H9 (cell line): ENCODE measurements at regions not wholly inside any gene's neighbourhood (a gene's known extent, or its start where the extent isn't known, plus 50 kb on each side); places are given as distances from the start of the nearest gene placed in this dataset.

Experiments used
- DNase-seq: peaks from one replicate; pipeline ENCODE4 v3.0.0-alpha.2; 2017
- H2AFZ ChIP-seq: one replicate; pipeline ENCODE4 v1.6.1; 2013; ENCODE audit warnings: mild to moderate bottlenecking, low read length, control low read depth, moderate library complexity
- H2AK5ac ChIP-seq: 2 replicates; pipeline ENCODE4 v1.6.1; 2013; ENCODE audit warnings: low read length, control low read depth, mixed read lengths; ENCODE audit not compliant: insufficient read length
- H2BK120ac ChIP-seq: one replicate; pipeline ENCODE4 v1.6.1; 2013; ENCODE audit warnings: low read depth, mild to moderate bottlenecking, low read length, control low read depth, inconsistent platforms; ENCODE audit not compliant: poor library complexity, severe bottlenecking
- H2BK12ac ChIP-seq: 2 replicates; pipeline ENCODE4 v1.6.1; 2013; ENCODE audit warnings: low read length, control low read depth, mixed read lengths, low read depth; ENCODE audit not compliant: insufficient read length
- H2BK15ac ChIP-seq: 2 replicates; pipeline ENCODE4 v1.6.1; 2013; ENCODE audit warnings: low read depth, low read length, control low read depth
- H2BK20ac ChIP-seq: one replicate; pipeline ENCODE4 v1.6.1; 2013; ENCODE audit warnings: low read depth, mild to moderate bottlenecking, low read length, control low read depth, inconsistent platforms; ENCODE audit not compliant: poor library complexity, severe bottlenecking
- H2BK5ac ChIP-seq: 2 replicates; pipeline ENCODE4 v1.6.1; 2013; ENCODE audit warnings: low read length, control low read depth, mixed read lengths; ENCODE audit not compliant: insufficient read length
- H3K14ac ChIP-seq: 2 replicates; pipeline ENCODE4 v1.6.1; 2013; ENCODE audit warnings: low read length, control low read depth; ENCODE audit not compliant: insufficient read depth
- H3K18ac ChIP-seq: 2 replicates; pipeline ENCODE4 v1.6.1; 2013; ENCODE audit warnings: low read depth, mild to moderate bottlenecking, mixed read lengths, low read length, control low read depth; ENCODE audit not compliant: insufficient read length
- H3K23ac ChIP-seq: 2 replicates; pipeline ENCODE4 v1.6.1; 2013; ENCODE audit warnings: low read length, control low read depth, mixed read lengths, low read depth; ENCODE audit not compliant: insufficient read length
- H3K23me2 ChIP-seq: 2 replicates; pipeline ENCODE4 v1.6.1; 2013; ENCODE audit warnings: low read depth, mild to moderate bottlenecking, mixed read lengths, low read length, control low read depth; ENCODE audit not compliant: insufficient read length, poor library complexity, severe bottlenecking
- H3K27ac ChIP-seq: 2 replicates; pipeline ENCODE4 v1.5.1; 2013; ENCODE audit warnings: low read length, control low read depth, mixed read lengths, low read depth; ENCODE audit not compliant: insufficient read length
- H3K27me3 ChIP-seq: 2 replicates; pipeline ENCODE4 v1.6.1; 2013; ENCODE audit warnings: low read length, control low read depth, inconsistent platforms; ENCODE audit not compliant: insufficient read depth
- H3K4ac ChIP-seq: 2 replicates; pipeline ENCODE4 v1.6.1; 2013; ENCODE audit warnings: low read depth, mild to moderate bottlenecking, control low read depth, inconsistent platforms, low read length, moderate library complexity
- H3K4me1 ChIP-seq: 2 replicates; pipeline ENCODE4 v1.6.1; 2013; ENCODE audit warnings: low read length, control low read depth, inconsistent platforms; ENCODE audit not compliant: insufficient read depth
- H3K4me2 ChIP-seq: 2 replicates; pipeline ENCODE4 v1.6.1; 2013; ENCODE audit warnings: low read length, control low read depth, mixed read lengths; ENCODE audit not compliant: insufficient read length, insufficient read depth
- H3K56ac ChIP-seq: 2 replicates; pipeline ENCODE4 v1.6.1; 2013; ENCODE audit warnings: low read depth, mild to moderate bottlenecking, mixed read lengths, low read length, control low read depth; ENCODE audit not compliant: insufficient read length
- H3K79me1 ChIP-seq: 2 replicates; pipeline ENCODE4 v1.6.1; 2013; ENCODE audit warnings: low read depth, mild to moderate bottlenecking, moderate library complexity, low read length, control low read depth, inconsistent platforms; ENCODE audit not compliant: insufficient read depth, poor library complexity, severe bottlenecking
- H3K79me2 ChIP-seq: 2 replicates; pipeline ENCODE4 v1.6.1; 2013; ENCODE audit warnings: low read length, control low read depth, inconsistent platforms; ENCODE audit not compliant: insufficient read depth
- H3K9ac ChIP-seq: 2 replicates; pipeline ENCODE4 v1.6.1; 2013; ENCODE audit warnings: low read length, control low read depth, mixed read lengths; ENCODE audit not compliant: insufficient read length; ENCODE audit errors: extremely low read depth
- H3K9me3 ChIP-seq: one replicate; pipeline ENCODE4 v1.6.1; 2013; ENCODE audit warnings: low read depth, low read length, inconsistent platforms; ENCODE audit not compliant: control insufficient read depth
- H3T11ph ChIP-seq: one replicate; pipeline ENCODE4 v1.6.1; 2013; ENCODE audit warnings: mild to moderate bottlenecking, low read length, control low read depth, inconsistent platforms
- H4K20me1 ChIP-seq: one replicate; pipeline ENCODE4 v1.6.1; 2013; ENCODE audit not compliant: control insufficient read depth, insufficient read length, insufficient read depth
- H4K5ac ChIP-seq: 2 replicates; pipeline ENCODE4 v1.6.1; 2013; ENCODE audit warnings: low read depth, mild to moderate bottlenecking, mixed read lengths, low read length, control low read depth; ENCODE audit not compliant: insufficient read length
- H4K8ac ChIP-seq: replicated peaks from 2 replicates; pipeline ENCODE4 v1.6.1; 2013; ENCODE audit warnings: low read length, control low read depth, mixed read lengths, low read depth; ENCODE audit not compliant: insufficient read length
- H4K91ac ChIP-seq: 2 replicates; pipeline ENCODE4 v1.6.1; 2013; ENCODE audit warnings: low read depth, mild to moderate bottlenecking, moderate library complexity, mixed read lengths, low read length, control low read depth; ENCODE audit not compliant: insufficient read length
- H3K27ac Mint-ChIP-seq, 3 experiments: 2 replicates in 2 of 3; 3 replicates in 1 of 3; pipeline ENCODE4 v1.8.0; 2020 to 2021; ENCODE audit warnings: mixed read lengths in 3 of 3, mild to moderate bottlenecking in 1 of 3, moderate library complexity in 1 of 3
- H3K27me3 Mint-ChIP-seq: 2 replicates; pipeline ENCODE4 v1.8.0; 2021; ENCODE audit warnings: low read depth, mild to moderate bottlenecking, moderate library complexity, mixed read lengths
- H3K36me3 Mint-ChIP-seq, 3 experiments: 2 replicates in 2 of 3; 3 replicates in 1 of 3; pipeline ENCODE4 v1.8.0; 2020 to 2021; ENCODE audit warnings: low read depth in 3 of 3, mixed read lengths in 3 of 3; ENCODE audit not compliant: insufficient read depth in 1 of 3
- H3K4me1 Mint-ChIP-seq, 2 experiments: 2 replicates each; pipeline ENCODE4 v1.8.0; 2020; ENCODE audit warnings: mixed read lengths in 2 of 2
- H3K4me3 Mint-ChIP-seq, 2 experiments: 2 replicates in 1 of 2; 3 replicates in 1 of 2; pipeline ENCODE4 v1.8.0; 2020 to 2021; ENCODE audit warnings: mild to moderate bottlenecking in 2 of 2, mixed read lengths in 2 of 2, moderate library complexity in 1 of 2
- H3K9me3 Mint-ChIP-seq, 2 experiments: 2 replicates in 1 of 2; 3 replicates in 1 of 2; pipeline ENCODE4 v1.8.0; 2020; ENCODE audit warnings: mild to moderate bottlenecking in 2 of 2, mixed read lengths in 2 of 2, moderate library complexity in 1 of 2
- CTCF ChIP-seq: fragments of 200-600 bp; sonication (generic); conservative IDR thresholded peaks from 3 replicates; pipeline ENCODE4 v1.8.0; 2021; ENCODE audit warnings: antibody characterized with exemption, mild to moderate bottlenecking
- WGBS: extraction: QIAGEN DNeasy Blood & Tissue Kit; methylation state at CpG from one replicate; pipeline ENCODE4 v1.1.7; 2013; ENCODE audit warnings: missing lambda C conversion rate, low lambda C conversion rate, mixed read lengths; ENCODE audit not compliant: insufficient read length; ENCODE audit errors: extremely low coverage; 5-methylcytosine and 5-hydroxymethylcytosine counted together

GRCh38 chr1:59137968-59138367, 158.9 kb upstream of the FGGY start:
- H3K4me2 ChIP-seq = no peak overlapping the region
- Mint-ChIP-seq H3K27me3 (no peaks in the 10 kb centered on the region), H3K4me1 (peaks cover 12 to 22% of the 10 kb centered on the region in 2 experiments), H3K9me3 (no peaks in the 10 kb centered on the region), H3K4me3 (no peak overlapping the region), H3K27ac (no peak overlapping the region), H3K36me3 (no peaks in the 10 kb centered on the region)
- H3K9me3 ChIP-seq = no peaks in the 10 kb centered on the region
- WGBS = no CpG with 5 or more reads among the region's 4 CpGs
- no peak overlapping the region for H3K9ac ChIP-seq
- no peak for TF ChIP-seq CTCF
- no peak overlapping the region for H3T11ph ChIP-seq
- no peaks in the 10 kb centered on the region for H3K79me2 ChIP-seq
- no peak overlapping the region for H4K8ac ChIP-seq
- H2AK5ac ChIP-seq = no peak overlapping the region
- no peaks in the 10 kb centered on the region for H3K23me2 ChIP-seq
- no peaks in the 10 kb centered on the region for H4K20me1 ChIP-seq
- no peak overlapping the region for H3K56ac ChIP-seq
- no peaks in the 10 kb centered on the region for H3K27me3 ChIP-seq
- peaks cover 3% of the 10 kb centered on the region; the same call in 1 of the 2 replicates for H3K4me1 ChIP-seq
- H2BK5ac ChIP-seq = no peak overlapping the region
- no peak overlapping the region for H4K5ac ChIP-seq
- H2BK120ac ChIP-seq = no peak overlapping the region
- H2AFZ ChIP-seq = no peak overlapping the region
- no peak overlapping the region for H2BK15ac ChIP-seq
- H3K27ac ChIP-seq = no peak overlapping the region
- no peaks in the 10 kb centered on the region for H3K79me1 ChIP-seq
- H4K91ac ChIP-seq = no peak overlapping the region
- DNase-seq = no peak
- no peak overlapping the region for H3K23ac ChIP-seq
- no peak overlapping the region for H3K4ac ChIP-seq
- no peak overlapping the region for H3K18ac ChIP-seq
- no peak overlapping the region for H3K14ac ChIP-seq
- no peak overlapping the region for H2BK12ac ChIP-seq
- no peak overlapping the region for H2BK20ac ChIP-seq
